ENCODE measurements at regions not wholly inside any gene's neighbourhood (a gene's known extent, or its start where the extent isn't known, plus 50 kb on each side); places are given as distances from the start of the nearest gene placed in this dataset.

GRCh38 chr2:239608723-239609122 lies 207.9 kb upstream of the HDAC4 start:
- Mint-ChIP-seq H3K4me3 (no peak overlapping the region), H3K27me3 (ENCODE audit: insufficient read depth, low read depth, poor library complexity) (peaks cover 5% of the 10 kb centered on the region), H3K4me1 (peaks cover 6% of the 10 kb centered on the region; the same call in 2 of the 3 replicates), H3K36me3 (ENCODE audit: low read depth) (no peaks in the 10 kb centered on the region), H3K27ac (no peak overlapping the region), H3K9me3 (no peaks in the 10 kb centered on the region; the same call in 1 of the 3 replicates)
- Histone ChIP-seq H4K20me1 (replicated peaks; ENCODE audit: insufficient read depth) (no peaks in the 10 kb centered on the region), H3K9me2 (ENCODE audit: insufficient read depth) (peaks cover 5% of the 10 kb centered on the region; the same call in 1 of the 2 replicates), H3F3A (replicated peaks; ENCODE audit: low read depth) (no peaks in the 10 kb centered on the region), H3K27me3 (ENCODE audit: insufficient read depth) (no peaks in the 10 kb centered on the region), H3K4me2 (no peak overlapping the region), H3K27ac (ENCODE audit: low read depth) (no peak overlapping the region), H3K4me3 (no peak overlapping the region), H2AFZ (no peak overlapping the region), H3K36me3 (ENCODE audit: insufficient read depth) (no peaks in the 10 kb centered on the region), H3K79me2 (replicated peaks; ENCODE audit: insufficient read depth) (no peaks in the 10 kb centered on the region), H3K4me1 (ENCODE audit: insufficient read depth) (no peaks in the 10 kb centered on the region)
- ATAC-seq (no peak), DNase-seq (ENCODE audit: low spot score) (no peak)
- TF ChIP-seq EZH2phosphoT487 (IDR thresholded peaks at IDR 0.05; ENCODE audit: unreplicated experiment) (no peak), POLR2AphosphoS5 (IDR thresholded peaks at IDR 0.05; ENCODE audit: low read depth) (no peak), CREB1 (CRISPR knock-in tag; IDR thresholded peaks at IDR 0.05; ENCODE audit: low read depth) (no peak), ETS1 (IDR thresholded peaks at IDR 0.05) (no peak), NANOG (IDR thresholded peaks at IDR 0.05; ENCODE audit: borderline replicate concordance) (no peak), ZNF331 (CRISPR knock-in tag; IDR thresholded peaks at IDR 0.05; ENCODE audit: low read depth) (no peak), ZNF114 (CRISPR knock-in tag; IDR thresholded peaks at IDR 0.05) (no peak), EZH2 (IDR thresholded peaks at IDR 0.05; ENCODE audit: low read depth, unreplicated experiment) (no peak), REST (IDR thresholded peaks at IDR 0.05; ENCODE audit: unreplicated experiment) (no peak), JUNB (IDR thresholded peaks at IDR 0.05; ENCODE audit: unreplicated experiment) (no peak), STAT1 (IDR thresholded peaks at IDR 0.05; ENCODE audit: unreplicated experiment) (no peak)
- TF ChIP-seq, protein P1, sequence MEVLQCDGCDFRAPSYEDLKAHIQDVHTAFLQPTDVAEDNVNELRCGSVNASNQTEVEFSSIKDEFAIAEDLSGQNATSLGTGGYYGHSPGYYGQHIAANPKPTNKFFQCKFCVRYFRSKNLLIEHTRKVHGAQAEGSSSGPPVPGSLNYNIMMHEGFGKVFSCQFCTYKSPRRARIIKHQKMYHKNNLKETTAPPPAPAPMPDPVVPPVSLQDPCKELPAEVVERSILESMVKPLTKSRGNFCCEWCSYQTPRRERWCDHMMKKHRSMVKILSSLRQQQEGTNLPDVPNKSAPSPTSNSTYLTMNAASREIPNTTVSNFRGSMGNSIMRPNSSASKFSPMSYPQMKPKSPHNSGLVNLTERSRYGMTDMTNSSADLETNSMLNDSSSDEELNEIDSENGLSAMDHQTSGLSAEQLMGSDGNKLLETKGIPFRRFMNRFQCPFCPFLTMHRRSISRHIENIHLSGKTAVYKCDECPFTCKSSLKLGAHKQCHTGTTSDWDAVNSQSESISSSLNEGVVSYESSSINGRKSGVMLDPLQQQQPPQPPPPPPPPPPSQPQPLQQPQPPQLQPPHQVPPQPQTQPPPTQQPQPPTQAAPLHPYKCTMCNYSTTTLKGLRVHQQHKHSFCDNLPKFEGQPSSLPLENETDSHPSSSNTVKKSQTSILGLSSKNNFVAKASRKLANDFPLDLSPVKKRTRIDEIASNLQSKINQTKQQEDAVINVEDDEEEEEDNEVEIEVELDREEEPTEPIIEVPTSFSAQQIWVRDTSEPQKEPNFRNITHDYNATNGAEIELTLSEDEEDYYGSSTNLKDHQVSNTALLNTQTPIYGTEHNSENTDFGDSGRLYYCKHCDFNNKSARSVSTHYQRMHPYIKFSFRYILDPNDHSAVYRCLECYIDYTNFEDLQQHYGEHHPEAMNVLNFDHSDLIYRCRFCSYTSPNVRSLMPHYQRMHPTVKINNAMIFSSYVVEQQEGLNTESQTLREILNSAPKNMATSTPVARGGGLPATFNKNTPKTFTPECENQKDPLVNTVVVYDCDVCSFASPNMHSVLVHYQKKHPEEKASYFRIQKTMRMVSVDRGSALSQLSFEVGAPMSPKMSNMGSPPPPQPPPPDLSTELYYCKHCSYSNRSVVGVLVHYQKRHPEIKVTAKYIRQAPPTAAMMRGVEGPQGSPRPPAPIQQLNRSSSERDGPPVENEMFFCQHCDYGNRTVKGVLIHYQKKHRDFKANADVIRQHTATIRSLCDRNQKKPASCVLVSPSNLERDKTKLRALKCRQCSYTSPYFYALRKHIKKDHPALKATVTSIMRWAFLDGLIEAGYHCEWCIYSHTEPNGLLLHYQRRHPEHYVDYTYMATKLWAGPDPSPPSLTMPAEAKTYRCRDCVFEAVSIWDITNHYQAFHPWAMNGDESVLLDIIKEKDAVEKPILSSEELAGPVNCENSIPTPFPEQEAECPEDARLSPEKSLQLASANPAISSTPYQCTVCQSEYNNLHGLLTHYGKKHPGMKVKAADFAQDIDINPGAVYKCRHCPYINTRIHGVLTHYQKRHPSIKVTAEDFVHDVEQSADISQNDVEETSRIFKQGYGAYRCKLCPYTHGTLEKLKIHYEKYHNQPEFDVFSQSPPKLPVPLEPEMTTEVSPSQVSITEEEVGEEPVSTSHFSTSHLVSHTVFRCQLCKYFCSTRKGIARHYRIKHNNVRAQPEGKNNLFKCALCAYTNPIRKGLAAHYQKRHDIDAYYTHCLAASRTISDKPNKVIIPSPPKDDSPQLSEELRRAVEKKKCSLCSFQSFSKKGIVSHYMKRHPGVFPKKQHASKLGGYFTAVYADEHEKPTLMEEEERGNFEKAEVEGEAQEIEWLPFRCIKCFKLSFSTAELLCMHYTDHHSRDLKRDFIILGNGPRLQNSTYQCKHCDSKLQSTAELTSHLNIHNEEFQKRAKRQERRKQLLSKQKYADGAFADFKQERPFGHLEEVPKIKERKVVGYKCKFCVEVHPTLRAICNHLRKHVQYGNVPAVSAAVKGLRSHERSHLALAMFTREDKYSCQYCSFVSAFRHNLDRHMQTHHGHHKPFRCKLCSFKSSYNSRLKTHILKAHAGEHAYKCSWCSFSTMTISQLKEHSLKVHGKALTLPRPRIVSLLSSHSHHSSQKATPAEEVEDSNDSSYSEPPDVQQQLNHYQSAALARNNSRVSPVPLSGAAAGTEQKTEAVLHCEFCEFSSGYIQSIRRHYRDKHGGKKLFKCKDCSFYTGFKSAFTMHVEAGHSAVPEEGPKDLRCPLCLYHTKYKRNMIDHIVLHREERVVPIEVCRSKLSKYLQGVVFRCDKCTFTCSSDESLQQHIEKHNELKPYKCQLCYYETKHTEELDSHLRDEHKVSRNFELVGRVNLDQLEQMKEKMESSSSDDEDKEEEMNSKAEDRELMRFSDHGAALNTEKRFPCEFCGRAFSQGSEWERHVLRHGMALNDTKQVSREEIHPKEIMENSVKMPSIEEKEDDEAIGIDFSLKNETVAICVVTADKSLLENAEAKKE (CRISPR knock-in tag; IDR thresholded peaks at IDR 0.05): no peak
- TF ChIP-seq, protein P2, sequence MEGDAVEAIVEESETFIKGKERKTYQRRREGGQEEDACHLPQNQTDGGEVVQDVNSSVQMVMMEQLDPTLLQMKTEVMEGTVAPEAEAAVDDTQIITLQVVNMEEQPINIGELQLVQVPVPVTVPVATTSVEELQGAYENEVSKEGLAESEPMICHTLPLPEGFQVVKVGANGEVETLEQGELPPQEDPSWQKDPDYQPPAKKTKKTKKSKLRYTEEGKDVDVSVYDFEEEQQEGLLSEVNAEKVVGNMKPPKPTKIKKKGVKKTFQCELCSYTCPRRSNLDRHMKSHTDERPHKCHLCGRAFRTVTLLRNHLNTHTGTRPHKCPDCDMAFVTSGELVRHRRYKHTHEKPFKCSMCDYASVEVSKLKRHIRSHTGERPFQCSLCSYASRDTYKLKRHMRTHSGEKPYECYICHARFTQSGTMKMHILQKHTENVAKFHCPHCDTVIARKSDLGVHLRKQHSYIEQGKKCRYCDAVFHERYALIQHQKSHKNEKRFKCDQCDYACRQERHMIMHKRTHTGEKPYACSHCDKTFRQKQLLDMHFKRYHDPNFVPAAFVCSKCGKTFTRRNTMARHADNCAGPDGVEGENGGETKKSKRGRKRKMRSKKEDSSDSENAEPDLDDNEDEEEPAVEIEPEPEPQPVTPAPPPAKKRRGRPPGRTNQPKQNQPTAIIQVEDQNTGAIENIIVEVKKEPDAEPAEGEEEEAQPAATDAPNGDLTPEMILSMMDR (conservative IDR thresholded peaks at IDR 0.05; ENCODE audit: low read depth in 2 of 2): no peak
